ENCODE measurements at regions not wholly inside any gene's neighbourhood (a gene's known extent, or its start where the extent isn't known, plus 50 kb on each side); places are given as distances from the start of the nearest gene placed in this dataset.

GRCh38 chr12:77351860-77352259 is 286.5 kb upstream of the E2F7 start:
- BruUV-seq (replicated peaks) = no TSS peak
- Histone ChIP-seq H3K4me1 (ENCODE audit: control insufficient read depth, insufficient read depth, low read length) (no peaks in the 10 kb centered on the region), H3K9ac (ENCODE audit: control insufficient read depth, insufficient read depth, low read length) (no peak overlapping the region), H4K20me1 (ENCODE audit: control insufficient read depth, insufficient read depth) (no peaks in the 10 kb centered on the region), H2AFZ (ENCODE audit: control insufficient read depth, low read depth, low read length) (no peak overlapping the region), H3K4me2 (ENCODE audit: control insufficient read depth, insufficient read depth) (no peak overlapping the region), H3K9me3 (replicated peaks; ENCODE audit: control insufficient read depth, insufficient read depth, low read length) (no peaks in the 10 kb centered on the region), H3K4me3 (no peak overlapping the region), H3K27ac (ENCODE audit: control insufficient read depth, insufficient read depth) (no peak overlapping the region), H3K27me3 (replicated peaks in 1 of 2; ENCODE audit: control insufficient read depth in 2 of 2, insufficient read depth in 2 of 2, low read length in 1 of 2) (no peaks in the 10 kb centered on the region), H3K36me3 (ENCODE audit: control insufficient read depth in 2 of 2, insufficient read depth in 2 of 2, low read length in 1 of 2) (no peaks in the 10 kb centered on the region), H3K79me2 (ENCODE audit: control insufficient read depth, insufficient read depth, low read length) (no peaks in the 10 kb centered on the region)
- FAIRE-seq (no peak), ATAC-seq (no peak), DNase-seq (ENCODE audit: low read depth, low spot score) (no peak)
- SMC1A ChIA-PET (ENCODE audit: uncharacterized antibody, unreplicated experiment) = no interaction called here
- no peak for TF ChIP-seq SMARCA5 (IDR thresholded peaks at IDR 0.05)
- no peak for TF ChIP-seq KLF5 (IDR thresholded peaks at IDR 0.05; ENCODE audit: partially characterized antibody)
- TF ChIP-seq EED (IDR thresholded peaks at IDR 0.05; ENCODE audit: low read depth) = no peak
- no peak for TF ChIP-seq CEBPB (IDR thresholded peaks at IDR 0.05; ENCODE audit: borderline replicate concordance in 1 of 2, low read depth in 2 of 2, low read length in 2 of 2)
- TF ChIP-seq BRCA1 (IDR thresholded peaks at IDR 0.05; ENCODE audit: low read depth, low read length) = no peak
- TF ChIP-seq NKRF (conservative IDR thresholded peaks at IDR 0.05) = no peak
- TF ChIP-seq NFYB (IDR thresholded peaks at IDR 0.05; ENCODE audit: insufficient read depth, low read depth, low read length) = no peak
- TF ChIP-seq ZBED1 (IDR thresholded peaks at IDR 0.05; ENCODE audit: borderline replicate concordance) = no peak
- TF ChIP-seq EP300 (IDR thresholded peaks at IDR 0.05; ENCODE audit: borderline replicate concordance in 1 of 2, control insufficient read depth in 1 of 2, low read depth in 2 of 2, low read length in 2 of 2) = no peak
- in situ Hi-C loops (cut with MboI) (no loop called here), intact Hi-C loops (cut with micrococcal nuclease; ENCODE audit: unreplicated experiment) (no loop called here)
- POLR2A ChIA-PET = no interaction called here
- RAD21 ChIA-PET (ENCODE audit: unreplicated experiment) = no interaction called here
- CTCF ChIA-PET = interaction anchor here (0.7 kb wide), 2 partner anchors 25 to 341 kb away, joined by 3 read pairs; no protein-coding TSS in a partner anchor

Data from GM12878 (cell line).